COR-L47 (cell line): ENCODE measurements at regions not wholly inside any gene's neighbourhood (a gene's known extent, or its start where the extent isn't known, plus 50 kb on each side); places are given as distances from the start of the nearest gene placed in this dataset.

Experiments used
- DNase-seq: peaks from one replicate; lab custom pipeline; 2025; lab: John Stamatoyannopoulos, UW

GRCh38 chr2:41912337-41912736 lies 135.5 kb upstream of the PKDCC start:
- DNase-seq, result no peak

- no peak for DNase-seq
Observed at GRCh38 chr2:41912776-41913175, 135.0 kb upstream of the PKDCC start.

GRCh38 chr2:41913311-41913710 lies 134.5 kb upstream of the PKDCC start:
- no peak for DNase-seq

- DNase-seq, result no peak
Observed at GRCh38 chr2:41913921-41914609, 133.8 kb upstream of the PKDCC start.

GRCh38 chr2:41914936-41915335 lies 132.9 kb upstream of the PKDCC start:
- no peak for DNase-seq

GRCh38 chr2:41916177-41916576 lies 131.6 kb upstream of the PKDCC start:
- DNase-seq, result no peak

GRCh38 chr2:41917587-41917986 lies 130.2 kb upstream of the PKDCC start:
- DNase-seq, result no peak

GRCh38 chr2:41919135-41919534 lies 128.7 kb upstream of the PKDCC start:
- DNase-seq, result no peak

GRCh38 chr2:41920181-41920580 lies 127.6 kb upstream of the PKDCC start:
- DNase-seq, result no peak

GRCh38 chr2:41920812-41921211 lies 127.0 kb upstream of the PKDCC start:
- no peak for DNase-seq

- no peak for DNase-seq
Observed at GRCh38 chr2:41922177-41922576, 125.6 kb upstream of the PKDCC start.

- no peak for DNase-seq
Observed at GRCh38 chr2:41923156-41923786, 124.5 kb upstream of the PKDCC start.

GRCh38 chr2:41924024-41924423 lies 123.8 kb upstream of the PKDCC start:
- no peak for DNase-seq

GRCh38 chr2:41924709-41925408 lies 123.0 kb upstream of the PKDCC start:
- no peak for DNase-seq

GRCh38 chr2:41925712-41926111 lies 122.1 kb upstream of the PKDCC start:
- no peak for DNase-seq

- DNase-seq, result no peak
Observed at GRCh38 chr2:41926614-41927580, 120.9 kb upstream of the PKDCC start.

- no peak for DNase-seq
Observed at GRCh38 chr2:41927581-41928264, 120.1 kb upstream of the PKDCC start.

GRCh38 chr2:41928526-41928925 lies 119.3 kb upstream of the PKDCC start:
- DNase-seq, result no peak

GRCh38 chr2:41930807-41931566 lies 116.8 kb upstream of the PKDCC start:
- no peak for DNase-seq

GRCh38 chr2:41932241-41933045 lies 115.4 kb upstream of the PKDCC start:
- no peak for DNase-seq
